22Rv1 (cell line): ENCODE measurements at regions not wholly inside any gene's neighbourhood (a gene's known extent, or its start where the extent isn't known, plus 50 kb on each side); places are given as distances from the start of the nearest gene placed in this dataset.

Experiments
- CTCF ChIP-seq: fragments of 450-650 bp; IDR thresholded peaks from 2 replicates; pipeline ENCODE4 v1.5.1; 2017; ENCODE audit warnings: mild to moderate bottlenecking
- ZFX ChIP-seq: fragments of 450-650 bp; IDR thresholded peaks from 2 replicates; pipeline ENCODE4 v1.6.1; 2017; ENCODE audit warnings: antibody characterized with exemption, borderline replicate concordance

GRCh38 chr6:85124472-85125354 is 325.2 kb upstream of the NT5E start:
- TF ChIP-seq CTCF = no peak
- no peak for TF ChIP-seq ZFX
